ENCODE measurements at regions not wholly inside any gene's neighbourhood (a gene's known extent, or its start where the extent isn't known, plus 50 kb on each side); places are given as distances from the start of the nearest gene placed in this dataset.

- H3K9me3 ChIP-seq (ENCODE audit: control insufficient read depth in 4 of 4, low read length in 3 of 4) = peaks cover 0 to 2% (median 0%) of the 10 kb centered on the region in 4 donors
- no peaks in the 10 kb centered on the region for H3K27me3 ChIP-seq (ENCODE audit: control insufficient read depth in 4 of 4, insufficient read depth in 4 of 4, low read length in 3 of 4)
- WGBS = 67% methylated on average over 3 of the region's 3 CpGs
- peaks cover 0 to 20% (median 5%) of the 10 kb centered on the region in 4 donors for H3K4me1 ChIP-seq (ENCODE audit: control insufficient read depth in 4 of 4, insufficient read depth in 4 of 4, low read length in 3 of 4)
- peak overlapping the region in 1 of 3 donors; percentile 16 for H3K4me3 ChIP-seq (ENCODE audit: low read depth in 1 of 3, low read length in 3 of 3)
- no peak for DNase-seq (ENCODE audit: low spot score)
- TF ChIP-seq REST (IDR thresholded peaks at IDR 0.05) (no peak), HNF4G (IDR thresholded peaks at IDR 0.05) (no peak), RAD21 (IDR thresholded peaks at IDR 0.05) (peak in 1 of 2 donors; percentile 28)
- peak overlapping the region; percentile 75 to 97 for H3K27ac ChIP-seq (ENCODE audit: low read depth in 1 of 2, low read length in 2 of 2)
- peak overlapping the region; percentile 36 to 67 for H3K9ac ChIP-seq (ENCODE audit: low read depth in 1 of 2, low read length in 2 of 2)
- H3K36me3 ChIP-seq (ENCODE audit: control insufficient read depth in 4 of 4, insufficient read depth in 3 of 4, low read depth in 1 of 4, low read length in 3 of 4) = no peaks in the 10 kb centered on the region
Observed at GRCh38 chr6:106740287-106740686, 110.9 kb downstream of the QRSL1 start.

- Histone ChIP-seq H3K9ac (ENCODE audit: low read depth in 1 of 2, low read length in 2 of 2) (peak overlapping the region; percentile 36 to 67), H3K9me3 (ENCODE audit: control insufficient read depth in 4 of 4, low read length in 3 of 4) (peaks cover 0 to 2% (median 0%) of the 10 kb centered on the region in 4 donors), H3K4me1 (ENCODE audit: control insufficient read depth in 4 of 4, insufficient read depth in 4 of 4, low read length in 3 of 4) (peaks cover 0 to 18% (median 5%) of the 10 kb centered on the region in 4 donors), H3K27ac (ENCODE audit: low read depth in 1 of 2, low read length in 2 of 2) (peak overlapping the region; percentile 75 to 97), H3K4me3 (ENCODE audit: low read depth in 1 of 3, low read length in 3 of 3) (no peak overlapping the region), H3K27me3 (ENCODE audit: control insufficient read depth in 4 of 4, insufficient read depth in 4 of 4, low read length in 3 of 4) (no peaks in the 10 kb centered on the region), H3K36me3 (ENCODE audit: control insufficient read depth in 4 of 4, insufficient read depth in 3 of 4, low read depth in 1 of 4, low read length in 3 of 4) (no peaks in the 10 kb centered on the region)
- 49% methylated on average over 5 of the region's 5 CpGs for WGBS
- TF ChIP-seq JUND (IDR thresholded peaks at IDR 0.05) (peak; percentile 80 to 89), HNF4A (conservative IDR thresholded peaks at IDR 0.05) (peak; percentile 28 to 63), REST (IDR thresholded peaks at IDR 0.05) (peak; percentile 88), RAD21 (IDR thresholded peaks at IDR 0.05) (peak; percentile 73 to 74), FOXA2 (IDR thresholded peaks at IDR 0.05) (peak; percentile 58), NR2F2 (IDR thresholded peaks at IDR 0.05) (no peak), HNF4G (IDR thresholded peaks at IDR 0.05) (no peak), RXRA (IDR thresholded peaks at IDR 0.05) (peak in 1 of 2 donors; percentile 75), GABPA (IDR thresholded peaks at IDR 0.05 in 1 of 2, conservative IDR thresholded peaks at IDR 0.05 in 1 of 2) (no peak), TAF1 (conservative IDR thresholded peaks at IDR 0.05) (no peak), YY1 (IDR thresholded peaks at IDR 0.05) (peak; percentile 97), EGR1 (IDR thresholded peaks at IDR 0.05; ENCODE audit: low read depth in 2 of 2) (peak in 1 of 2 donors; percentile 15), SP1 (IDR thresholded peaks at IDR 0.05) (peak; percentile 50), FOXA1 (IDR thresholded peaks at IDR 0.05) (peak; percentile 37)
- TF ChIP-seq, protein P1, sequence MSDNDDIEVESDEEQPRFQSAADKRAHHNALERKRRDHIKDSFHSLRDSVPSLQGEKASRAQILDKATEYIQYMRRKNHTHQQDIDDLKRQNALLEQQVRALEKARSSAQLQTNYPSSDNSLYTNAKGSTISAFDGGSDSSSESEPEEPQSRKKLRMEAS (IDR thresholded peaks at IDR 0.05) = peak; percentile 73
- TF ChIP-seq, protein P2, sequence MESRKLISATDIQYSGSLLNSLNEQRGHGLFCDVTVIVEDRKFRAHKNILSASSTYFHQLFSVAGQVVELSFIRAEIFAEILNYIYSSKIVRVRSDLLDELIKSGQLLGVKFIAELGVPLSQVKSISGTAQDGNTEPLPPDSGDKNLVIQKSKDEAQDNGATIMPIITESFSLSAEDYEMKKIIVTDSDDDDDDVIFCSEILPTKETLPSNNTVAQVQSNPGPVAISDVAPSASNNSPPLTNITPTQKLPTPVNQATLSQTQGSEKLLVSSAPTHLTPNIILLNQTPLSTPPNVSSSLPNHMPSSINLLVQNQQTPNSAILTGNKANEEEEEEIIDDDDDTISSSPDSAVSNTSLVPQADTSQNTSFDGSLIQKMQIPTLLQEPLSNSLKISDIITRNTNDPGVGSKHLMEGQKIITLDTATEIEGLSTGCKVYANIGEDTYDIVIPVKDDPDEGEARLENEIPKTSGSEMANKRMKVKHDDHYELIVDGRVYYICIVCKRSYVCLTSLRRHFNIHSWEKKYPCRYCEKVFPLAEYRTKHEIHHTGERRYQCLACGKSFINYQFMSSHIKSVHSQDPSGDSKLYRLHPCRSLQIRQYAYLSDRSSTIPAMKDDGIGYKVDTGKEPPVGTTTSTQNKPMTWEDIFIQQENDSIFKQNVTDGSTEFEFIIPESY (IDR thresholded peaks at IDR 0.05) = peak; percentile 39
- TF ChIP-seq, protein P3, sequence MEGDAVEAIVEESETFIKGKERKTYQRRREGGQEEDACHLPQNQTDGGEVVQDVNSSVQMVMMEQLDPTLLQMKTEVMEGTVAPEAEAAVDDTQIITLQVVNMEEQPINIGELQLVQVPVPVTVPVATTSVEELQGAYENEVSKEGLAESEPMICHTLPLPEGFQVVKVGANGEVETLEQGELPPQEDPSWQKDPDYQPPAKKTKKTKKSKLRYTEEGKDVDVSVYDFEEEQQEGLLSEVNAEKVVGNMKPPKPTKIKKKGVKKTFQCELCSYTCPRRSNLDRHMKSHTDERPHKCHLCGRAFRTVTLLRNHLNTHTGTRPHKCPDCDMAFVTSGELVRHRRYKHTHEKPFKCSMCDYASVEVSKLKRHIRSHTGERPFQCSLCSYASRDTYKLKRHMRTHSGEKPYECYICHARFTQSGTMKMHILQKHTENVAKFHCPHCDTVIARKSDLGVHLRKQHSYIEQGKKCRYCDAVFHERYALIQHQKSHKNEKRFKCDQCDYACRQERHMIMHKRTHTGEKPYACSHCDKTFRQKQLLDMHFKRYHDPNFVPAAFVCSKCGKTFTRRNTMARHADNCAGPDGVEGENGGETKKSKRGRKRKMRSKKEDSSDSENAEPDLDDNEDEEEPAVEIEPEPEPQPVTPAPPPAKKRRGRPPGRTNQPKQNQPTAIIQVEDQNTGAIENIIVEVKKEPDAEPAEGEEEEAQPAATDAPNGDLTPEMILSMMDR (IDR thresholded peaks at IDR 0.05; ENCODE audit: low read depth, low read length, missing input control) = no peak
- TF ChIP-seq, protein P4, sequence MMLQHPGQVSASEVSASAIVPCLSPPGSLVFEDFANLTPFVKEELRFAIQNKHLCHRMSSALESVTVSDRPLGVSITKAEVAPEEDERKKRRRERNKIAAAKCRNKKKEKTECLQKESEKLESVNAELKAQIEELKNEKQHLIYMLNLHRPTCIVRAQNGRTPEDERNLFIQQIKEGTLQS (IDR thresholded peaks at IDR 0.05) = peak; percentile 63
- DNase-seq (ENCODE audit: low spot score) = no peak
Observed at GRCh38 chr6:106739387-106739786, 110.0 kb downstream of the QRSL1 start.
